SKM-1 treated with dmso at 0.1 percent for 144 hours (cell line): ENCODE measurements at regions not wholly inside any gene's neighbourhood (a gene's known extent, or its start where the extent isn't known, plus 50 kb on each side); places are given as distances from the start of the nearest gene placed in this dataset.

Experiments used
- DNase-seq: peaks from one replicate; lab custom pipeline; 2025; ENCODE audit not compliant: unreplicated experiment; lab: John Stamatoyannopoulos, UW

DNA sequence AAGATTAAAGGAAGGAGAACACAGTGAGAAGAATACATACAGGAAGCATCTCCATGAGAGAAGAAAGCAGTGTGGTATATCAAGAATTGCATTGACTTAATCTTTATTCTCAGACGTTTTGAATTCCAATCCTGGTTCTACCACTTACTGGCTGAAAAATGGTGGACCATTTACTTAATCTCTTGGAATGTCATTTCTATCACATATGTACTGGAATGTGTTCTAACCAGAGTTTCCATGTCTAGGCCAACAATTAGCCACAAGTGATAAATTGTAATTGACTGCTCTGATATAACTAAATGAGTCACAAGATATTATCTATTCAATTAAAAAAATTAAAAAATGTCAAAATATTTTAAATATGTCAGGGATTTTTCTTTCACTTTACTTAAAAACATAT lies 626.1 kb downstream of the PTPRC start:
- DNase-seq: no peak

DNA sequence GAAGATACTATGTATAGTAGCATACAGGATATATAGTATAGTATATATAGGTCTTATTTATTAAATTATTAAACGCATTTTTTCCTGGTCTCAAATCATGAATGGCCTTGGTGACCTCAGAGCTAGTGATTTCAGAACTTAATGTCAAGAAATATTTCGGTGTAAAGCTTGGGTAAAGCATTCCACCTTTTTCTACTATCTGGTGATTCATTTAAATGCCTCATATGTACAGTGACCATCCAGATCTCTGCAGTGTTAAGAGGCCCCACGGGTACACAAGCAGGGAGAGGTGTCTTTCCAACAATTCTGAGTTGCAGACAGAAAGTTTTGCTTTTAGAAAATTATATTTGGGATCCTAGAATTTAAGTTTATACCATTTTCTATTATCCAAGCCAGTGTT lies 626.5 kb downstream of the PTPRC start:
- DNase-seq: no peak

DNA sequence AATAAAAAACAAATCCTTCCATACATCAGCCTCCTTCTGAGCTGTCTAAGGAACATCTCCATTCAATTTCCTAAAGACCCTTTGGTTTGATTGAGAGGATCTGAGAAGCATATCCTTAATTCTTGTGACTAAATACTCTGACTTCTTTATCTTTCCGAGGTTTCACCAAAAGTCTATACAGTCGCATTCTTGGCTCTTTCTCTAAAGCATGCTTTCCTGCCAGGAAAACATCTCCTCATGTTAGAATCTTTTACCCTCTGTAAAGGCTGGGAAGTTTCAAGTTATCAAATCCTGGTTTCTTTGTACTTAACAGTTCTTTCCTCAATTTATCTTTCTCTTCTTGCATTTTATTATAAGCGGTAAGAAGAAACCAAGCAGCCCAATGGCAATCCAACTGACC lies 630.4 kb downstream of the PTPRC start:
- DNase-seq: no peak

DNA sequence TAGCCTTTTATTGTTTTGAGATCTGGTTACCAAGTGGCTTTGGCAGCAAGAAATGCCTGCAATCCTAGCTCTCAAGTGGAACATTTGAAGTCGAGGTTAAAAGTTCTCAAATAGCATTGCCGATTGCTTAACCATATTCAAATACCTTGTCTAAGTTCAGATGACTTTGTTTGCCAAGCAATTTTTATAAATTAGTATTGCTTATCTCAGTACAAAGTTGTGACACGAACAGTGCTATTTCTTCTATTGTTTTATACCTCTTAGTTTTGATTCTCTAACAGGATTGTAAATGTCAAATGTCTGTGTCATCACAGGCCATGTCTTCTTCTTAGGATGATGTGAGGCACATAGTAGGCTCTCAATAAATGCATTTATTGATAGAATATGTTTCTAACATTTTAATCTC lies 633.3 kb downstream of the PTPRC start:
- no peak for DNase-seq

DNA sequence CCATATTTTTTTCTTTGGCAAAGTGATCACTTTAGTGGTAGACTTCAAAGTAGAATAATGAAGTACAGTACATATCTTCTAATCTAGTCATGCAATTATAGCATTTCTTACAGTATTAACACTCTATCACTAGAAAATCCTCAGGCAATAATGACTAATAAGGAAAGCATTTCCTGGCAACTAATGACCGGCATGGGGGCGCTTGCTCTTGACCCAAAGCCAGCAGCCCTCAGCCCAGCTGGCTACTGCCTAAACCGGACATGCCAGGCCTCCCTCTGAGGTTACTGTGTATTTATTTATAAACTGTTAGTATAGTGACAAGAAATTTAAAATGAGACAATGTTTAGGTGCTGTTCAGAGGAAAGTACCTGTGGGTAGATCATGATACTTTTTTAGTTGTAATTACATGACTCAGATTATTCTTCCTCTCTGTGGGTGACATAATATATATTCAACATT lies 633.8 kb downstream of the PTPRC start:
- DNase-seq: no peak

DNA sequence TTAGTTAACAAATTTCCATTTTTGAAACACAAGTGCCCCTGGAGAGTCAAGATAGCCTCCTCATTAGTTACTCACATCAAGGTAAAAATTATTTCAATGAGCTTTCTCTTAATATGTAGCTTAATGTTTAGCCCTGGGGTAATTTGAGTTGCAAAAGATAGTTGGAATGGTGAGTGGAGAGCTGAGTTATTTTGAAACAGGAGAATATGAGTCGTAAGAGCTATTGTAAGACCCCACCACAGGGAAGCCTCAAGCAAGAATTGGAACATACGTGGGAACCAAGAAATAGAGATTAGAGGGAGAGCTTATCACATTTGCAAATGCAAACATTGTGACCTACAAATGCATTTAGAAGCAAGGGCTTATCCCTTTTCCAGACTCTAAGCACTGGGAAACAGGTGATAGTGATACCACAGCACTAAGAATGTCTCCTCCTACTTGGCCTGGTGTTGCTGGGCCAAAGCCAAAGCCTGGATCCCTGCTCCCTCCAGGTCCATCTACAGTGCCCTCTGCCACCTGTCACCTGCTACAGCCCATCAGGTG lies 635.1 kb downstream of the PTPRC start:
- no peak for DNase-seq

DNA sequence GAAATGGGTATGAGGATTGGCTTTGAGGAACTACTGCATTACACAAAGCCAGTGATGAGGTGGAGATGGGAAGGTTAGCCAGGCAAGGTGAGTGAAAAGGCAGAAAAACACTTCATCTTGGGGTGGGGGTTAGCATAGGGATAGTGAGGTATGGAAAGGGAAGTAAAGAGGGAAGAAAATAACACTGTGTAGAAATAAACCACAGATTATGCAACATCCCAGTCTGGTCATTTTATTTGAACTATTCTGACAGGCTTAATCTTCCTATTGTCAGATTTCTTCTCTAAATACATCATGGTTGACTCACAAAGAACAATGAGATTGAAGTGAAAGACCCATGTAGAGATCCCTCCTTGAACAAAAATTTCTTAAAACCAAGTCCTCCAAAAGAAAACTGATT lies 640.2 kb downstream of the PTPRC start:
- peak; percentile 86 for DNase-seq

DNA sequence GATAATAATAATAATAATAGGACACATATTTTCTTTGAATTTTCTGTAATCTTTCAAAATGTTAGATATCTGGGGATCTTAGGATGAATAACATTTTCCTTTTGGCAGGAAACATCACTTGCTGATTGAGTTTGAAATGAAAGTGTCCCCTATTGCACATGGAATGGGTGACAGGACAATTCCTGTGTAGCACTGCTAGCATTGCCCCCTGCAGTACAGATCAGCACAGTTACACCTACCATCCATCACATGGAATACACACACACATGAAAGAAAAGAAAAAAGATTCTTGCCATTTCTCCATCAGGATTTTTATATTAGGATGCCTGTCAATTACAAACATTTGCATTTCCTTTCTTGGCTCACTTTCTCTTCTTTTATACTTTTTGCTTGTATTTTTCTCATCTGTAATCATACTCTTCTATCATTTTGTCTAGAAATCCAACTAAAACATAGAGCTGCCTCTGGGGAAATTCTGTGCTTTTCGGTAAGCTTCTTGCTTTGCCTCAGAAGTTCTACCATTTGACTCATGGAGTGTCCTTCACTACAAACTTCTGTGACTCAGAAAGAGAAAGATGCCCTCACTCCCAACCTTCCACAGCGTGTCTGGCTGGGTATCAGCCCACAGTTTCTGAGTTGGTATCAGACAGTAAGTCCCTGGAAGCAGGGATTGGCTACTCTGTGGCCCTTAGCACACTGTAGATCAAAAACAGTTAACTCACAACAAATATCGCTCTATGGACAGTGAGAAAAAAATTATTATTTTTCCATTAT lies 641.2 kb downstream of the PTPRC start:
- no peak for DNase-seq

DNA sequence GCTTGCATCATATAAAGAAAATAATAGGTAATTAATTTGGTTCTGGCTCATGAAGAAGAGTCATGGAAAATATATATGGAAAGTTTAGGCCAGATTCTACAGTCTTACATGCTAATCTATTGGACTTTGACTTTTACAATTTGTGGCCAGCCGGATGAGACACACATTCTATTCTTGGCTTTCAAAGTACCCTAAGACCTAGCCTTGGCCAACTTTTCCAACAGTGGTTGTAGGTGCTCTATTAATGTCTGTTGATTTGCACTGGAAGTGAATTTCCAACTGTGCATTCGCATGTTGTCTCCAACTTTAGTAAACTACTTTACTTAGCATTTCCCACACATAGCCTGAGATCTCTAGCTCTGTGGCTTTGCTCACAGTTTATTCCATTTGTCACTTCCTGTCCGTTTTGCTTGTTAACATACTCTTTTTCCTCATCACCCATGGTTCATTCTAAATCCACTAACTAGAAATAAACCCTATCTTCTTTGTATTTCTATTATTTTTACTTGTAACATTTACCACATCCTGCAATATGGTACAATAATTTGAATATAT lies 644.0 kb downstream of the PTPRC start:
- DNase-seq: no peak

DNA sequence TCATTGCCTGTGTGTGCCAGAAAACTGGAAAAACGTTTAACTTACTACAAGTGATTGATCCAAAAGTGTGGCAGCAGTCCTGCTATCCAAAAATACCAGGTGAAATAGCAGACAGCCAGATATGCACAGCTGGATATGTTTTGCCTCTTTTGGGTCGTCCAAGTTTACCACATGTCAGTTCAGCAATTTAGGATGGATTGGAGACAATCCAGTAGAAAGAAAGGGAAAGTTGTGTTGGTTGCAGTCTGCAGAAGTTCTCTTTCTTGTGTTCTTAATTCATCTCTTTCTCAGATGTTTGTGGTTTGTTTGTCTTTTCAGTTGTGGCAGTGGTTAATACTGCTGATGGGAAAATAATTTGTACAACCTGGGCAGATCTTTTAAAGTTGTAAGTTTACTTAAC lies 645.0 kb downstream of the PTPRC start:
- DNase-seq: no peak

DNA sequence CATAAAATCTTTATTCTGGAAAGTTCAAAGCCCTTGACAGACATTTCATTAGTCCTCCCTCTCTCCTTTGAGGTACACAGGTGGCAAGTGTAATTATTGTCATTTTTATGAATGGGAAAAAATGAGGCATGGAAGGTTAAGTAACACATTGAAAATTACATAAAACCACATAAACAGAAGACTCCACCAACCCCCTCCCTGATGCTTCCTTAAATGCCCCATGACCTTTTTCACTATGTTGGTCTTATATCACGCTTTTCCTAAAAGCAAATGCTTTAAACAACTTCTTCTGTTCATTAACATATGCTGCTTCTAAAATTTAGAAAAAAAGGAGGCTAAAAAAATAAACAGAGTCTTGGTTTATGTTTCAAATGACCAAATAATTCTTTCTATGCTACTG lies 648.4 kb downstream of the PTPRC start:
- DNase-seq: no peak

DNA sequence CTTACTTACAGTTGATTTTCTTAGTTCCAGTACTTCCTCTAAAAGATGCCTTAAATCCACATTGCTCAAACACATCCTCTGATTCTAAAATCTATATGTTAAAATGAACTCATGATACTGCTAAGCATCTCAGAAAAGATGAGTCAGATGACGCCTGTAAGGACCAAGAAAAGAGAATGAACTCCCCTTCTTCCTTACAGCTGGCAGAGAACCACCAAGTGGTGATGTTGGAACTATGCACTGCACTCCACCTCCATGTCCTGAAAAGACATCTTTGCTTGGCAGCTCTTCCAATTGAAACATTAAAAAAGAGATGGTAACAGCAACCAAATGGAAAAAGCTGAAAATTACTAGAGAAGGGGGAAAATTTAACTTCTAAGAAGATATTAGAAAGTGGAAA lies 648.8 kb downstream of the PTPRC start:
- DNase-seq: no peak

DNA sequence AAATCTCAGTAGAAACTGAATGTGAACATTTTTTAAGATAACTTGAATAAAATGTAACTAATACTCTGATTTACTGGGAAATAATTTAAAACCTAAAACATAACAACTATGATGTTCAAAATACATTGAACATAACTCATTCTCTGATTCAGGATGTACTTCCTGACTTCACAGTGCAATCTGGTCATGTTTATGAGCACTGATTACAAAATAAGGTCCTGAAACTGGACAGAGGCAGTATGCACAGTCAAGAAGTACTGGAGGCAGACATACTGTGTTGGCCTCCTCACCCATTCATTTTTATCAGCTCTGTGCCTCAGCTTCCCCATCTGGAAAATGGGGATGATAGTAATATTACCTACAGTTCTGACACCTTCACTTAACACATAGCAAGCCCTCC lies 651.3 kb downstream of the PTPRC start:
- DNase-seq: no peak

DNA sequence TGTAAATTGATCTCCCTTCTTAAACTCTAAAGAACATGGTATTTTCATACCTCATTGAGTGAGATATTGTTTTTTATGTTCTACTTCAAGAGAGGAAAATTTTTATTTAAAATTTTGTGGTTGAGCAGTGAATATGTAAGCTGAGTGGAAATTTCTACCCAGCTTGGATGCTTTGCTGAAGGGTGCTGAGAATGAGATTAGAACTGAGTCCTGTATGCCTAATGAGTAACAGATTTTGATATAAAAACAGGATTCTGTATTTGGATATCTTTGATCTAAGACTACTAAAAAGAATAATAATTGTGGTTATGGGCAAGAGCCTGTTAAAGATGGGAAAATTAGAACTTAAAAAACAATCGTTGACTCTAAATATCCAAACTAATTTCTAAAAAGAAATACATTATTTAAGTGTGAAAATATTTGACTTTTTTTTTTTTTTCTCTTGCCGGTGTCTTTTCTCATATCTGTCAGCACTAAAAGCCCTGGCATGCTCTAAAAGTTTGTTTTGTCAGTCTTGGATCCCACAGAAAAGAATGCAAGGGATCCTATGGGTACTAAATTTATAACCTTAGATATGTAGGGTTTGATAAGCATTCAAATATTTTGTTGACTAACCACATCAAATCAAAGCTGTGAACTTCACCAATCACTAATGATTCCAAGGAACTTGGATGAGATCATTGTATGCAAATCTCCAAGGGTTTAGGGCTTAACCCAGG lies 652.3 kb downstream of the PTPRC start:
- DNase-seq: no peak

DNA sequence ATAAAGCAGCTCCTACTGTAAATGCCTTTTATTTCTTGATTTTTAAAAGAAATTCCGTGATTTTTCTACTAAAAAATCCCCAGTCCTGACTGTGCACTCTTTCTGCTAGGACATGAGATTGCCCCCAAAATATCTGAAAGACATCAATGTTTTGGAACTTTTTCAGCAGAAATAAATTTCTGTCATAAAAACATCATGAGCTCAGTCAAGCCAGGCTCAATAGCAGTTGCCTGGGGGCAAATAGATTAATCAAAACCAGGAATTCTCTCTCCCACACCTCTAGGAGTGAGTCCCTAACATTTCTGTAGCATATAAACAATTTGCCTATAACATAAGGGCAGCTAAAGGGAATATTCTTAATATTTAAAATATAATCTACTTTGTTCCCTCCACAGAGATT lies 654.1 kb downstream of the PTPRC start:
- DNase-seq: no peak

DNA sequence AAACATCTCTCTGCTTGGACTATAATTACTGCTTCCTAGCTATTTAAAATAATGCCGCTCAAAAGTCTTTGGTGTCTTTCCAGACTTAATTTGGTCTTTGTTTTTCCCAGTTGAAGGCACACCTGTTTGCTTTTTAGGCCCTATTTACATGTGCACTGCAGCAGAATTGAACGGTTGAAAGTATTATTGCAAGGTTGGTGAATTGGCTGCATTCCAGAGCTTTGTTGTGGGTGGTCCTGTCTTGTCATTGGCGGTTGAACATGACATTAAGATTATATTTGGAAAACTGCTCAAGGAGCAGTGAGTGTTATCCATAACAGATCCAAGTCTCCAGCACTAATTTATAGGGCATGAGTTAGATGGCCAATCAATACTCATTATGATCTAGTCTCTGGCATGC lies 656.3 kb downstream of the PTPRC start:
- no peak for DNase-seq

DNA sequence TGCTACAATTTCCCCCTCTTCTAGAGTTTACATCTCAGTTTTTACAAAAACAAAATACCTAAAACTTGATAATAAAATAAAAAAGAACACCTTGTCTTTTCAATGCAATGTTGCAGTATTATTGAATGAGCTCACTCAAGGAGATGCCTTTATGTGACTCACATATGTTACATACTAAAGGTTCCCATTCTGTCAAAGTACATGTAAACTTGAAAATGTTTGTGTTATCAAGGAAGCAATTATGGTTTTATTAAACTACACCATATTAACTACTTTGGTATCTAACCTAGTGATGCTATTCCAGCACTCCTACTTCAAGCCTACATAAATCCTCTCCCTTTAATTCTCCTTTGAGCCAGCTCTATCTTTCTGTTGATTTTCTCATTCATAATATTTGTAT lies 658.3 kb downstream of the PTPRC start:
- DNase-seq: no peak

DNA sequence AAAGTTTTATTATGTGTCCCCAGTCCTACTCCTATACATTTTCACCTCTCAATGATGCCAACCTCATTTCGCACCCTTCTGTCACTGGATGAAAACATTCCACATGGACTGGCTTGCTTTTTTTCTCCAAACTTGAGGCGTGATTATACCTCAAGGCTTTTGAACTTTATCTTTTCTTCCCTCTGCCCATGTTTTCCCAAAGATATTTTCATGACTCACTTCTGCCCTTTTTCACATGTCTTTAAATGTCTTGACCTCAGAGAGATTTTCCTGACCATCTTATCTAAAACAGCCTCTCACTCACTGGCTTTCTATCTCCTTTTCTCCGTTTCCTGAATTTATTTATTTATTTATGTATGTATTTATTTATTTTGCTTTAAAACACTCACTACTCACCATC lies 659.0 kb downstream of the PTPRC start:
- DNase-seq: no peak

DNA sequence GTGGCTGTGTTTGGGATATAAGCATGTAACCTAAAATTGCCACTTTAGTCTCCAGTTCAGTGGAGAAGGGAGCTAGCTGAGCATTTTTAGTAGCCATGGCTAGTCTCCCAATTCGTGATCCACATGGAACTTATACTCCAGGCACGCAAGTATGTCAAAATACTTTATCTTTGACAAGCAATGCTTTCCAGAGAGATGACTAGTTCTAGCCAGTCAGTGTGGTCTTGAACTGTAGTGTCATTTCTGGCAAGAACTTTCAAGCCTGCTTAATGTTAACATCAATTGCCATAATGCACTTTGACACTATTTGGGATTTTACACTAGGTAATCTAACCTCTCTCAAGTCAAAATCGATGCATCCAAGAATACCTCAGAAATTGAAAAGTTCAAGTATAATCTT lies 660.0 kb downstream of the PTPRC start:
- DNase-seq: no peak

DNA sequence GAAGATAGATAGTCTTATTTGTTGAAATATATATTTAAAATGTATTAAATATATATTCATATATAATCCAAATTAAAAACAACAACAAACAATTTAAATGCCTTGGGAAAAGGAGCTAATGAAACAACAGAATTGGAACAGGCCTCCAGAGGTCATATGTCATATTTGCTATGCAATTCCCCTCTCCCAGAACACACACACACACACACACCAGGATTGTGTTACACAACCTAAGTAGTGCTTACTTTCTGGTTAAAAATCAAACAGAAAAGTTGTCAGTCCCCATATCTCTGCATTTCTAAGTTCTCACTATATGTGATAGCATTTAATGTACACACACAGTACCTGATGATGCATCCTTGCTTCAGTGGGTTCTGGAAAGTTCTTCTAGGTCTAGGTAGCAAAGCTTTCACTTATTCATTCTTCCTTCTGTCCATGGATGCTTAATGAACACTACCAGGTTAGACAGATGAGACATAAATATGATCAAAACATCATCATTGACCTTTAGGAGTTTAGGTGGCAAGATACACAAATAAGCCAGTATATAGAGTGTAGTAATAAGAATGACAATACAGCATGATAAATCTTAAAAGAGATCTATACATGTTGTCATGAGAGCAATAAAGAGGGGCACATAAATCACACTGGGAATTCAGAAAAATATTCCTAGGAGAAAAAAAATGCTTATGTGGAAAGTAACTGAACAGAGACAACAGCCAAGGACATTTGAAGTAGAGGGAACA lies 662.8 kb downstream of the PTPRC start:
- no peak for DNase-seq

DNA sequence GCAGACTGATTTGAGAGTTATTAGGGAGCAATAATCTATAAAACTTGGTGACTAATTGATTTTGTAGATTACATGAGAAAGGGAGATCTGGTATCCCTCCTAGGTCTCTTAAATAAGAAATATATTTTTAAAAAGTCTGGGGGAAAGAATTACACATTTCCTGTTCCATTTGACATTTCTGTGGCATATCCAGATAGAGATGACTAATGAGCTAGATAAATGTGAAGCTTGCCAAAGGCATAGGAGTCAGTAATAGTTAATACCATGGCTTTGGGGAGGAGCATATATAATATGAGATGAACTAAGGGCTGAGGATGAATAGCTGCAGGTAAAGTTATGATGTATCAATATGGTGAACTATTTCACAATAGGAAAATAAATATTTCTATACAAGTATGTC lies 663.7 kb downstream of the PTPRC start:
- DNase-seq: no peak
